ENCODE measurements at regions not wholly inside any gene's neighbourhood (a gene's known extent, or its start where the extent isn't known, plus 50 kb on each side); places are given as distances from the start of the nearest gene placed in this dataset.
"Not testable (repeated sequence)": the region's sequence is repeated elsewhere in the genome, so short reads cannot be mapped to it uniquely, and the experiment has no call there.

DNA sequence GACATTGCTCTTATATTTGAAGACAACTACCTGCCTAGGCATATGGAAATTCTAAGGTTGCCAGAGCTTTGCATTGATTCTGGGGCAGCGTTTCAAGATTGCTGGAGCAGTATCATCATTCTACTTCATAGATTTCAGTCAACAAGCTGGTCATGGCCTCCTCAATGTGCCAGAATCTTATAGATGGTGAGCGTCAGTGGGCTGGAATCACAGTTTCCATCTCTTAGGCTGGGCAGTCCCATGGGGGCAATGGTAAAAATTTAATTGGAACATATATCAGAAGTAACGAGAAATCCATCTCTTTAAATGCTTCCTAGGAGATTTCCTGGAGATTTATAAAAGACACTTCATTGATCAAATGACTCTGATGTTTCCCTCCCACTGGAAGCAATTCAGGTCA is 258.3 kb downstream of the SV2B start:
- intact Hi-C loops (cut with micrococcal nuclease; ENCODE audit: unreplicated experiment) = no loop called here
- CTCF ChIA-PET (ENCODE audit: unreplicated experiment) = no interaction called here
- Histone ChIP-seq H3K9me3 (ENCODE audit: low read length) (no peaks in the 10 kb centered on the region), H3K36me3 (ENCODE audit: insufficient read depth, low read length) (no peaks in the 10 kb centered on the region), H3K4me3 (ENCODE audit: low read depth, low read length, poor library complexity, severe bottlenecking) (no peak overlapping the region), H2AFZ (ENCODE audit: low read length) (no peak overlapping the region), H3K79me2 (ENCODE audit: insufficient read depth, low read depth, low read length) (no peaks in the 10 kb centered on the region), H3K9me2 (ENCODE audit: insufficient read depth, low read length) (no peaks in the 10 kb centered on the region), H3K4me1 (ENCODE audit: insufficient read depth, low read length, poor library complexity, severe bottlenecking) (no peaks in the 10 kb centered on the region), H4K20me1 (ENCODE audit: insufficient read depth, low read length) (no peaks in the 10 kb centered on the region), H3K27ac (ENCODE audit: low read depth, low read length, poor library complexity, severe bottlenecking) (no peak overlapping the region), H3K4me2 (ENCODE audit: low read length) (no peak overlapping the region)
- DNase-seq (ENCODE audit: low spot score) = no peak
- no TSS peak for BruUV-seq (replicated peaks)
- TF ChIP-seq, protein P1, sequence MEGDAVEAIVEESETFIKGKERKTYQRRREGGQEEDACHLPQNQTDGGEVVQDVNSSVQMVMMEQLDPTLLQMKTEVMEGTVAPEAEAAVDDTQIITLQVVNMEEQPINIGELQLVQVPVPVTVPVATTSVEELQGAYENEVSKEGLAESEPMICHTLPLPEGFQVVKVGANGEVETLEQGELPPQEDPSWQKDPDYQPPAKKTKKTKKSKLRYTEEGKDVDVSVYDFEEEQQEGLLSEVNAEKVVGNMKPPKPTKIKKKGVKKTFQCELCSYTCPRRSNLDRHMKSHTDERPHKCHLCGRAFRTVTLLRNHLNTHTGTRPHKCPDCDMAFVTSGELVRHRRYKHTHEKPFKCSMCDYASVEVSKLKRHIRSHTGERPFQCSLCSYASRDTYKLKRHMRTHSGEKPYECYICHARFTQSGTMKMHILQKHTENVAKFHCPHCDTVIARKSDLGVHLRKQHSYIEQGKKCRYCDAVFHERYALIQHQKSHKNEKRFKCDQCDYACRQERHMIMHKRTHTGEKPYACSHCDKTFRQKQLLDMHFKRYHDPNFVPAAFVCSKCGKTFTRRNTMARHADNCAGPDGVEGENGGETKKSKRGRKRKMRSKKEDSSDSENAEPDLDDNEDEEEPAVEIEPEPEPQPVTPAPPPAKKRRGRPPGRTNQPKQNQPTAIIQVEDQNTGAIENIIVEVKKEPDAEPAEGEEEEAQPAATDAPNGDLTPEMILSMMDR (conservative IDR thresholded peaks at IDR 0.05; ENCODE audit: low read length) = no peak
- no peak for TF ChIP-seq EZH2phosphoT487 (IDR thresholded peaks at IDR 0.05; ENCODE audit: borderline replicate concordance, low read depth, low read length)
- POLR2A ChIA-PET = no interaction called here

DNA sequence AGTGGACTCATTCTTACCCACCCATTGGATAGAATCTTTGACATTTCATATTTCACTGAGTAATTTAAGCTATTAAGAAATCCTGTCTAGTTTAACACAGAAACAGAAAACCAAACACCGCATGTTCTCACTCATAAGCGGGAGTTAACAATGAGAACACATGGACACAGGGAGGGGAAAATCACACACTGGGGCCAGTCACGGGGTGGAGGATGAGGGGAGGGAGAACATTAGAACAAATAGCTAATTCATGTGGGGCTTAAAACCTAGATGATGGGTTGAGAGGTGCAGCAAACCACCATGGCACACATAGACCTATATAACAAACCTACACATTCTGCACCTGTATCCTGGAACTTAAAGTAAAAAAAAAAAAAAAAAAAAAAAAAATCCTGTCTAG is 261.6 kb downstream of the SV2B start:
- BruUV-seq (replicated peaks); H3K9me2 ChIP-seq (ENCODE audit: insufficient read depth, low read length); DNase-seq (ENCODE audit: low spot score); H3K4me2 ChIP-seq (ENCODE audit: low read length); H3K4me1 ChIP-seq (ENCODE audit: insufficient read depth, low read length, poor library complexity, severe bottlenecking); CTCF ChIA-PET (ENCODE audit: unreplicated experiment); H3K36me3 ChIP-seq (ENCODE audit: insufficient read depth, low read length); H3K27ac ChIP-seq (ENCODE audit: low read depth, low read length, poor library complexity, severe bottlenecking); H3K9me3 ChIP-seq (ENCODE audit: low read length); intact Hi-C loops (cut with micrococcal nuclease; ENCODE audit: unreplicated experiment); H3K4me3 ChIP-seq (ENCODE audit: low read depth, low read length, poor library complexity, severe bottlenecking); POLR2A ChIA-PET; H4K20me1 ChIP-seq (ENCODE audit: insufficient read depth, low read length); H3K79me2 ChIP-seq (ENCODE audit: insufficient read depth, low read depth, low read length); H2AFZ ChIP-seq (ENCODE audit: low read length): not testable (repeated sequence)

DNA sequence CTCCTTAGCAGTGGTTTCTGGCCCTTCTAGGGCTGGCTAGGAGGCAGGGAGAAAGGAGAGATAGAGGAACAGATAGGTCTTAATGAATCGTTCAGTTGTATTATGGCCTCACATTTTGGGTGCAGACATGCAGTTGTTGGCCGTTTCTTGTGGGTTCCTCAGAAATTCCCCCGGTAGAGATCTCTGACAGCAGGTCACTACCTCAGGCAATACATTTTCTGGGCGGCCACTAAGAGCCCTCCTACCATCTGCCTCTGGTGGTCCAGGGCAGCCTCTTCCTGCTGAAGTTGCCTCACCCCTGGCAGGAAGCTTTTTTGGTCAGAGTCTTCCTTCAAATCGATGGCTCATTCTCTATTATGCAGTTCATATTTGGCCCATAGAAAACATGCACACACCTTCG is 266.1 kb downstream of the SV2B start:
- TF ChIP-seq, protein P1 (conservative IDR thresholded peaks at IDR 0.05; ENCODE audit: low read length) = no peak
- TF ChIP-seq EZH2phosphoT487 (IDR thresholded peaks at IDR 0.05; ENCODE audit: borderline replicate concordance, low read depth, low read length) = no peak
- intact Hi-C loops (cut with micrococcal nuclease; ENCODE audit: unreplicated experiment) = no loop called here
- Histone ChIP-seq H3K9me3 (ENCODE audit: low read length) (no peaks in the 10 kb centered on the region), H3K27ac (ENCODE audit: low read depth, low read length, poor library complexity, severe bottlenecking) (no peak overlapping the region), H3K4me1 (ENCODE audit: insufficient read depth, low read length, poor library complexity, severe bottlenecking) (no peaks in the 10 kb centered on the region), H4K20me1 (ENCODE audit: insufficient read depth, low read length) (no peaks in the 10 kb centered on the region), H3K4me2 (ENCODE audit: low read length) (no peak overlapping the region), H2AFZ (ENCODE audit: low read length) (no peak overlapping the region), H3K9me2 (ENCODE audit: insufficient read depth, low read length) (no peaks in the 10 kb centered on the region), H3K79me2 (ENCODE audit: insufficient read depth, low read depth, low read length) (no peaks in the 10 kb centered on the region), H3K36me3 (ENCODE audit: insufficient read depth, low read length) (no peaks in the 10 kb centered on the region), H3K4me3 (ENCODE audit: low read depth, low read length, poor library complexity, severe bottlenecking) (no peak overlapping the region)
- ChIA-PET CTCF (ENCODE audit: unreplicated experiment) (no interaction called here), POLR2A (no interaction called here)
- BruUV-seq (replicated peaks) = no TSS peak
- DNase-seq (ENCODE audit: low spot score) = no peak
